ENCODE measurements at regions not wholly inside any gene's neighbourhood (a gene's known extent, or its start where the extent isn't known, plus 50 kb on each side); places are given as distances from the start of the nearest gene placed in this dataset.

DNA sequence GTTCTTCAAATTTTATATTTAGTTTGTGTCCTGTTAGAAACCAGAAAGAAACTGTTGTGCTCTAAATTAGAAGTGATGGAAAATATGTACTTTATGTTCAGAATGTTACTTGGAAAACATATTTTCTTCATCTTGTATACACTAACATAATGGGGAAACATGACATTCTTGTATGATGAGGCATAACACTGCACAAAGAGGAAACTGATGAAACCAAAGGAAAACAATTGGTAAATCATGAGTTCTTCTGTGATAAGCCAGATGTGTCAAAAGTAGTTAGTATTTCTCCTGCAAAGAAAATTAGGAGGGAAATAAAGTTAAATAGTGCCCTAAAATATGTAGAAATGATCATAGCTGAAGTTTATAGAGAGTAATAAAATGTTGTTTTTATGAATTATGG is 111.1 kb upstream of the FBN2 start:
- no peak overlapping the region for H3K4me3 ChIP-seq (ENCODE audit: low read depth in 1 of 2, low read length in 2 of 2)
- H3K9me3 ChIP-seq (ENCODE audit: control insufficient read depth in 2 of 2, insufficient read depth in 1 of 2, low read depth in 1 of 2, low read length in 1 of 2): no peaks in the 10 kb centered on the region
- H3K27me3 ChIP-seq (ENCODE audit: control insufficient read depth in 1 of 2, insufficient read depth in 2 of 2, low read length in 2 of 2): no peaks in the 10 kb centered on the region
- no peaks in the 10 kb centered on the region for H3K36me3 ChIP-seq (ENCODE audit: control insufficient read depth in 2 of 2, insufficient read depth in 2 of 2, low read length in 1 of 2)
- H3K27ac ChIP-seq (ENCODE audit: low read depth in 2 of 2, low read length in 1 of 2): no peak overlapping the region
- no peaks in the 10 kb centered on the region for H3K4me1 ChIP-seq (ENCODE audit: control insufficient read depth in 2 of 2, insufficient read depth in 2 of 2, low read length in 1 of 2)

DNA sequence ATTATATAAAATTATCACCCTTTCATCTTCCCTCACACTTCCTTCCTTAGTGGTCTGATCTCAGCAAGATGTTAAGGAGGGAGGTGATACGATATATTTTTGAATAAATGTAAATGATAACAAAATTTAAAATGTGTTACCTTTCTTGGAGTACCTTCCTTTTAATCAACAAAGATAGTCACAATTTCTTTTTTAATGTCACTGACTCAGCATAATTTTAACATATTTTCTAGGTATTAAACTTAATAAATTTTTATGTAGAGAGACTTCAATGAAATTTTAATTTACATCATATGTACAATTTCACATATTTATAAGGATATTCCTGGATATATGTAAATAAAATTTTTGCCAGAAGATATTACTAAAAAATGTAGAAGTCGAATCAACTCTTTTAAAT is 125.0 kb upstream of the FBN2 start:
- H3K27me3 ChIP-seq (ENCODE audit: control insufficient read depth in 1 of 2, insufficient read depth in 2 of 2, low read length in 2 of 2): no peaks in the 10 kb centered on the region
- no peaks in the 10 kb centered on the region for H3K9me3 ChIP-seq (ENCODE audit: control insufficient read depth in 2 of 2, insufficient read depth in 1 of 2, low read depth in 1 of 2, low read length in 1 of 2)
- no peaks in the 10 kb centered on the region for H3K4me1 ChIP-seq (ENCODE audit: control insufficient read depth in 2 of 2, insufficient read depth in 2 of 2, low read length in 1 of 2)
- H3K36me3 ChIP-seq (ENCODE audit: control insufficient read depth in 2 of 2, insufficient read depth in 2 of 2, low read length in 1 of 2): no peaks in the 10 kb centered on the region
- H3K27ac ChIP-seq (ENCODE audit: low read depth in 2 of 2, low read length in 1 of 2): no peak overlapping the region
- 73 to 77% methylated on average over 2 of the region's 2 CpGs for WGBS, 2 donors
- no peak overlapping the region for H3K4me3 ChIP-seq (ENCODE audit: low read depth in 1 of 2, low read length in 2 of 2)

DNA sequence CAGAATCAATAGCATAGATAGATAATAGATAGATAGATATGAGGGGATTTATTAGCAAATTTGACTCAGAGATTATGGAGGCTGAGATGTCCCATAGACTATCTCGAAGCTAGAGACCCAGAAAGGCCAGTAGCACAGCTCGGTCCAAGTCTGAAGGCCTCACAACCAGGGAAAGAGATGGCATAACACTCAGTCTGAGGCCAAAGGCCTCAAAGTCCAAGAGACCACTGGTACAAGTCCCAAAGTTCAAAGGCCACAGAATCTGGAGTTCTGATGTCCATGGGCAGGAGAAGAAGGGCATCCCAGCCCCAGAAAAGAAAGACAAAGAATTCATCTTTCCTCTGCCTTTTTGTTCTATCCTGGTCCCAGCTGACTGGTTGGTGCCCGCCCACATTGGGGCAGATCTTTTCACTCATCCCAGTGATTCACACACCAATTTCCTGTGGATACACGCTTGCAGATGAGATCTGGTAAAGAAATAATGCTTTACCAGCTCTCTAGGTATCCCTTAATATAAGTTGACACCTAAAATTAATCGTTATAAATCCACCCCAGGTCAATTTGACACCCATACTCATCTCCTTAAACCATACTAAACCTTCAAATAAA is 127.8 kb upstream of the FBN2 start:
- no peak overlapping the region for H3K4me3 ChIP-seq (ENCODE audit: low read depth in 1 of 2, low read length in 2 of 2)
- no peaks in the 10 kb centered on the region for H3K9me3 ChIP-seq (ENCODE audit: control insufficient read depth in 2 of 2, insufficient read depth in 1 of 2, low read depth in 1 of 2, low read length in 1 of 2)
- no peaks in the 10 kb centered on the region for H3K36me3 ChIP-seq (ENCODE audit: control insufficient read depth in 2 of 2, insufficient read depth in 2 of 2, low read length in 1 of 2)
- WGBS, 2 donors: 68 to 81% methylated on average over 5 of the region's 5 CpGs
- H3K4me1 ChIP-seq (ENCODE audit: control insufficient read depth in 2 of 2, insufficient read depth in 2 of 2, low read length in 1 of 2): no peaks in the 10 kb centered on the region
- H3K27me3 ChIP-seq (ENCODE audit: control insufficient read depth in 1 of 2, insufficient read depth in 2 of 2, low read length in 2 of 2): no peaks in the 10 kb centered on the region
- H3K27ac ChIP-seq (ENCODE audit: low read depth in 2 of 2, low read length in 1 of 2): no peak overlapping the region

DNA sequence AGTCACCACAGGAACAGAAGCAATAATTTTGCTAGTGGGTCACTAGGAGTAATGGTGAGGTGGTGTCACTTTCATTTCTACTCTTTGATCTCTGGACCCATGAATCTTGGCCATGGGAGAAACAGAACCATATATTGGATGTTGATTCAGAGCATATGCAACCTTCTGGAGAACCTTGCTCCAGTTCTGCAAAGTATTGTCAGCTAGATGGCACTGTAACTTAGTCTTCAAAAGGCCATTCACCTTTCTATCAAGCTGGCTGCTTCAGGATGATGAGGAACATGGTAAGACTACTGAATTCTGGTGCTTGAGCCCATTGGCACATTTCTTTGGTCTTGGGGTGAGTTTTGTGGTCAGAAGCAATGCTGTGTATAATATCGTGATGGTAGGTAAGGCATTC is 129.1 kb upstream of the FBN2 start:
- Histone ChIP-seq H3K4me3 (ENCODE audit: low read depth in 1 of 2, low read length in 2 of 2) (no peak overlapping the region), H3K27me3 (ENCODE audit: control insufficient read depth in 1 of 2, insufficient read depth in 2 of 2, low read length in 2 of 2) (no peaks in the 10 kb centered on the region), H3K4me1 (ENCODE audit: control insufficient read depth in 2 of 2, insufficient read depth in 2 of 2, low read length in 1 of 2) (no peaks in the 10 kb centered on the region), H3K27ac (ENCODE audit: low read depth in 2 of 2, low read length in 1 of 2) (no peak overlapping the region), H3K9me3 (ENCODE audit: control insufficient read depth in 2 of 2, insufficient read depth in 1 of 2, low read depth in 1 of 2, low read length in 1 of 2) (no peaks in the 10 kb centered on the region), H3K36me3 (ENCODE audit: control insufficient read depth in 2 of 2, insufficient read depth in 2 of 2, low read length in 1 of 2) (no peaks in the 10 kb centered on the region)
- 89 to 97% methylated on average over 1 of the region's 1 CpG for WGBS, 2 donors

DNA sequence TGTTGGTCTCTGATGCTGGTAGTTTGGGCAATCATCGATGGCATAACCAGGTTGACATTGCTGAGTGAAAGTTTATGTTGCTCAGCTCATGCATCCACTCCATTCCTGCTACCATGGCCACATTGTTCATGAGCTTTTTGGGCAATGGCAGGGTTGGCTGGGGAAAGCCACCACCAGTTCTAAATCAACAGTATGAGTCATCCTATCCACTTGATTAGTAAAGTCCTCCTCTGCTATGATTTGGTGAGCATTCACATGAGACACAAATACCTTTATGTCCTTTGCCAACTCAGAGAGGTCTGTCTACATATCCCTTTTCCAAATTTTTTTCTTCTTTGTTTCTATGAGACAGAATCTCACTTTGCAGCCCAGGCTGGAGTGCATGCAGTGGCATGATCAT is 129.7 kb upstream of the FBN2 start:
- Histone ChIP-seq H3K27me3 (ENCODE audit: control insufficient read depth in 1 of 2, insufficient read depth in 2 of 2, low read length in 2 of 2) (no peaks in the 10 kb centered on the region), H3K9me3 (ENCODE audit: control insufficient read depth in 2 of 2, insufficient read depth in 1 of 2, low read depth in 1 of 2, low read length in 1 of 2) (no peaks in the 10 kb centered on the region), H3K4me1 (ENCODE audit: control insufficient read depth in 2 of 2, insufficient read depth in 2 of 2, low read length in 1 of 2) (no peaks in the 10 kb centered on the region), H3K36me3 (ENCODE audit: control insufficient read depth in 2 of 2, insufficient read depth in 2 of 2, low read length in 1 of 2) (no peaks in the 10 kb centered on the region), H3K27ac (ENCODE audit: low read depth in 2 of 2, low read length in 1 of 2) (no peak overlapping the region), H3K4me3 (ENCODE audit: low read depth in 1 of 2, low read length in 2 of 2) (no peak overlapping the region)
- 95 to 96% methylated on average over 1 of the region's 1 CpG for WGBS, 2 donors

DNA sequence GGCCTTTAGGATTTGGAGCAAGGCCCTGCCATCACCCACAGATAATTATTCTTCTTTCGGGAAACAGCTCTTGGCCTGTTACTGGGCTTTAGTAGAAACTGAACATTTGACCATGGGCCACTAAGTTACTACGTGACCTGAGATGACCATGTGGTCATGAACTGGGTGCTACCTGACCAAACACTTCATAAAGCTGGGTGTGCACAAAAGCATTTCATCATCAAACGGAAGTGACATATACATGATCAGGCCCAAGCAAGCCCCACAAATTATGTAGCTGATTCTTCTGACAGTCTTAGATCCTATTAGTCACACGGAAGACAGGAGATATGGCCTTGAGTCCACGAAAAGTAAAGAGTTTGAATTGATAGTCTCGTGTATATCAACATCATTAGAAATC is 130.9 kb upstream of the FBN2 start:
- Histone ChIP-seq H3K9me3 (ENCODE audit: control insufficient read depth in 2 of 2, insufficient read depth in 1 of 2, low read depth in 1 of 2, low read length in 1 of 2) (no peaks in the 10 kb centered on the region), H3K27me3 (ENCODE audit: control insufficient read depth in 1 of 2, insufficient read depth in 2 of 2, low read length in 2 of 2) (no peaks in the 10 kb centered on the region), H3K36me3 (ENCODE audit: control insufficient read depth in 2 of 2, insufficient read depth in 2 of 2, low read length in 1 of 2) (no peaks in the 10 kb centered on the region), H3K4me3 (ENCODE audit: low read depth in 1 of 2, low read length in 2 of 2) (no peak overlapping the region), H3K27ac (ENCODE audit: low read depth in 2 of 2, low read length in 1 of 2) (no peak overlapping the region), H3K4me1 (ENCODE audit: control insufficient read depth in 2 of 2, insufficient read depth in 2 of 2, low read length in 1 of 2) (no peaks in the 10 kb centered on the region)
- 80 to 90% methylated on average over 6 of the region's 6 CpGs for WGBS, 2 donors

DNA sequence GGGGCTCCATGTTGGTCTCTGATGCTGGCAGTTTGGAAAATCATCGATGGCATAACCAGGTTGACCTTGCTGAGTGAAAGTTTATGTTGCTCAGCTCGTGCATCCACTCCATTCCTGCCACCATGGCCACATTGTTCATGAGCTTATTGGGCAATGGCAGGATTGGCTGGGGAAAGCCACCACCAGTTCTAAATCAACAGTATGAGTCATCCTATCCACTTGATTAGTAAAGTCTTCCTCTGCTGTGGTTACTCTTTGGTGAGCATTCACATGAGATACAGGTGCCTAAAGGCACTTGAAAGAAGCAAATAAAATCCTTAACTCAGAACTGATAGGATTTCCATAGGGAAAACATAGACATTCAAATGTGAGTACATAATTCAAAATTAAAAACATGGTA is 131.8 kb upstream of the FBN2 start:
- Histone ChIP-seq H3K27ac (ENCODE audit: low read depth in 2 of 2, low read length in 1 of 2) (no peak overlapping the region), H3K4me1 (ENCODE audit: control insufficient read depth in 2 of 2, insufficient read depth in 2 of 2, low read length in 1 of 2) (no peaks in the 10 kb centered on the region), H3K4me3 (ENCODE audit: low read depth in 1 of 2, low read length in 2 of 2) (no peak overlapping the region), H3K27me3 (ENCODE audit: control insufficient read depth in 1 of 2, insufficient read depth in 2 of 2, low read length in 2 of 2) (no peaks in the 10 kb centered on the region), H3K36me3 (ENCODE audit: control insufficient read depth in 2 of 2, insufficient read depth in 2 of 2, low read length in 1 of 2) (no peaks in the 10 kb centered on the region), H3K9me3 (ENCODE audit: control insufficient read depth in 2 of 2, insufficient read depth in 1 of 2, low read depth in 1 of 2, low read length in 1 of 2) (no peaks in the 10 kb centered on the region)
- WGBS, 2 donors: 59 to 78% methylated on average over 2 of the region's 2 CpGs

DNA sequence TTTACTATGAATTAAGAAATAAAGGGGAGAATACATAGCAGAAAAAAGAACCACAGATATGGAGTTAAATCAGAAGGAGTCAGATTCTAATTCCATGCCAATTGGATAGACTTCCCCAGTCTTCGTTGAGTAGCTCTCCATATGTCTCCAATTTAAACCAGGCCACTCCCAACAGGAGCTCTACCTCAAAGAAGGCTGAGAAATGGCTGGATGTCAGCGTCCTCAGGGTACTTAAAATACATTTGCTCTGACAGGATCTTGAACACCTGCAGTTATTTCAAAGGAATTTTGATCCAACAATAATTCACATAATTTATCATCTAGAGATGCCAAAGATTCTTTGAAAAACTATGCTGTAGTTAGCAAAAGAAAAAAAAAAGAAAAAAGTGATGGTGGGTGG is 133.9 kb upstream of the FBN2 start:
- no peaks in the 10 kb centered on the region for H3K4me1 ChIP-seq (ENCODE audit: control insufficient read depth in 2 of 2, insufficient read depth in 2 of 2, low read length in 1 of 2)
- no peak overlapping the region for H3K27ac ChIP-seq (ENCODE audit: low read depth in 2 of 2, low read length in 1 of 2)
- H3K4me3 ChIP-seq (ENCODE audit: low read depth in 1 of 2, low read length in 2 of 2): no peak overlapping the region
- H3K9me3 ChIP-seq (ENCODE audit: control insufficient read depth in 2 of 2, insufficient read depth in 1 of 2, low read depth in 1 of 2, low read length in 1 of 2): no peaks in the 10 kb centered on the region
- no peaks in the 10 kb centered on the region for H3K36me3 ChIP-seq (ENCODE audit: control insufficient read depth in 2 of 2, insufficient read depth in 2 of 2, low read length in 1 of 2)
- no peaks in the 10 kb centered on the region for H3K27me3 ChIP-seq (ENCODE audit: control insufficient read depth in 1 of 2, insufficient read depth in 2 of 2, low read length in 2 of 2)
- WGBS, 2 donors: 25 to 29% methylated on average over 2 of the region's 2 CpGs

DNA sequence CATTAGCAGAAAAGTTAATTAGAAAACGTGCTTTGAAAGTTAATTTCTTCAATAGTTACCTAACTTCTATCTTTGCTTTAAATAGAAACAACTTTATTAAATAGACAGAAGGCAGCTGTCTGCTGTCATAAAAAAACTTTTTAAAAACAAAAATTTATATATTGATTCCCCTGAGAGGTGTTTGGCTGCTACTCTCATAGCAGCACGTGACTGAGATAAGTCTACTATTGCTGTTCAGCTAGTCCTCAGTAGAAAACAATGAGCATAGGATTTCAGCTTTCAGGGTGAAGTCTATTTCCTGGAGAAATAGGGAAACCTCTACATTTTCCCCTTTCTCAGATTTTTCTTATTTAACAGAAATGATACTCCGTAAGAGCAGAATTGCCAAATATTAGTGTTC is 135.0 kb upstream of the FBN2 start:
- Histone ChIP-seq H3K4me1 (ENCODE audit: control insufficient read depth in 2 of 2, insufficient read depth in 2 of 2, low read length in 1 of 2) (no peaks in the 10 kb centered on the region), H3K9me3 (ENCODE audit: control insufficient read depth in 2 of 2, insufficient read depth in 1 of 2, low read depth in 1 of 2, low read length in 1 of 2) (no peaks in the 10 kb centered on the region), H3K4me3 (ENCODE audit: low read depth in 1 of 2, low read length in 2 of 2) (no peak overlapping the region), H3K27me3 (ENCODE audit: control insufficient read depth in 1 of 2, insufficient read depth in 2 of 2, low read length in 2 of 2) (no peaks in the 10 kb centered on the region), H3K36me3 (ENCODE audit: control insufficient read depth in 2 of 2, insufficient read depth in 2 of 2, low read length in 1 of 2) (no peaks in the 10 kb centered on the region), H3K27ac (ENCODE audit: low read depth in 2 of 2, low read length in 1 of 2) (no peak overlapping the region)
- 53 to 54% methylated on average over 3 of the region's 3 CpGs for WGBS, 2 donors

DNA sequence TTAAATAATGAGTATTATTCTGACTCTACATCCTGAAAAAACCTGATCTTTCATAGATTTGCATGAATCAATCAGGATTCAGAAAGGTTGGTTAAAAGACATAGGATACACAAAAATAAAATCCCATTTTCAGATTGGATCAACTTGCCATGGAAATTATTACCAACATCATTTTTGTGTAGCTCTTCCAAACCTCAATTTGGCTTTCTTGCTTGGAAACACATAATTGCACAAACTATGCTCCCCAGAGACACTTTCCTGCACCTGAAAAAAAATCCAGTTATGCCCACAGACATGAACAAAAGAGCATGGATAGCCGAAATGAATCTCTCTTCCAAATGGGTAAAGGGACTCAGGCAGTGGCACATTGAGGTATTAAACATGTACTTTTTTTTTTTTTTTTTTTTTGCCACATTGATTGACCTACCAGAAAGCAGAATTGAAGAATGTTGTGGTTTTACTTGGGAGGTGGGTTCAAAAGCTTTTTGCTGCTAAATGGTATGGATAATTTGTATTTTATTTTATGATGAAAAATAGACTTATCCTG is 135.4 kb upstream of the FBN2 start:
- 68 to 79% methylated on average over 1 of the region's 1 CpG for WGBS, 2 donors
- no peak overlapping the region for H3K27ac ChIP-seq (ENCODE audit: low read depth in 2 of 2, low read length in 1 of 2)
- H3K9me3 ChIP-seq (ENCODE audit: control insufficient read depth in 2 of 2, insufficient read depth in 1 of 2, low read depth in 1 of 2, low read length in 1 of 2): no peaks in the 10 kb centered on the region
- no peak overlapping the region for H3K4me3 ChIP-seq (ENCODE audit: low read depth in 1 of 2, low read length in 2 of 2)
- H3K27me3 ChIP-seq (ENCODE audit: control insufficient read depth in 1 of 2, insufficient read depth in 2 of 2, low read length in 2 of 2): no peaks in the 10 kb centered on the region
- H3K4me1 ChIP-seq (ENCODE audit: control insufficient read depth in 2 of 2, insufficient read depth in 2 of 2, low read length in 1 of 2): no peaks in the 10 kb centered on the region
- H3K36me3 ChIP-seq (ENCODE audit: control insufficient read depth in 2 of 2, insufficient read depth in 2 of 2, low read length in 1 of 2): no peaks in the 10 kb centered on the region
